GM19099 (cell line): ENCODE measurements at regions not wholly inside any gene's neighbourhood (a gene's known extent, or its start where the extent isn't known, plus 50 kb on each side); places are given as distances from the start of the nearest gene placed in this dataset.

ENCODE experiments used
- POLR2A ChIP-seq: IDR thresholded peaks from 3 replicates; pipeline ENCODE4 v1.6.1; 2011; ENCODE audit warnings: low read depth; ENCODE audit not compliant: insufficient read length; ENCODE audit errors: extremely low read depth

DNA sequence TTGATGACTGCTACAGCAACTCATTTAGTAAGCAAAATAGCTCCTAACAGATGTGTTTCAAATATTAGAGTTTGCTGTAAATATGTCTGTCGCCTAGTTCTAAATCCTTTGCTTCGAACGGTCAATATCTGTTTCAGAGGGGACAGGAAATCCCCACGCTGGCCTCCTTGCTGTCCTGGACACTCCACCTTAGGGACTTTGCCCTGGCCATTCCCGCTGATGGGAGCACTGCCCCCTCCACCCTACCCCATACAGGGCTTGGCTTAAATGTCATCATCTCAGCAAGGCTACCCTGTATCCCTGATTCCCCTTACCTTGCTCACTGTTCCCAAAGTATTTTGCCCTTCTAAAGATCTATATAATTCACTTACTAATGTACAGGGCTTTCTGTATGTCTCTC is 86.1 kb upstream of the HIVEP3 start:
- TF ChIP-seq POLR2A = no peak

DNA sequence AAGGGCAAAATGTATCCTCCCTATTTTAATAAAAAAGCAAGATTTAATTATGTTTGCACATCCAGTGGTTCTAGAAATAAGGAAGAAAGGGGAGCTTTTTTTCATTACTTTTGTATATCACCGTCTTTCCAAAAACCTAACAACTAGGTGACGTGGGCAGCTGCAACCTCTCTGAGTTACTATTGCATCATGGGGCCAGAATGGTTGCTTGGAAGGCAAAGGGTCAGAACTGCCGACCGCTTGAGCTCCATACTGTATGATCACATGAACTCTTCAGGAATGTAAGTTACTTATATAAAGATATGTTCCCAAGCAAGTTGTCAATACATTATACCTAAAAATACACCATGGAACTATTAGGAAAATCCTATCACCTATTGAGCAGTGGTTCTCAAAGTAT is 85.6 kb upstream of the HIVEP3 start:
- TF ChIP-seq POLR2A = no peak

DNA sequence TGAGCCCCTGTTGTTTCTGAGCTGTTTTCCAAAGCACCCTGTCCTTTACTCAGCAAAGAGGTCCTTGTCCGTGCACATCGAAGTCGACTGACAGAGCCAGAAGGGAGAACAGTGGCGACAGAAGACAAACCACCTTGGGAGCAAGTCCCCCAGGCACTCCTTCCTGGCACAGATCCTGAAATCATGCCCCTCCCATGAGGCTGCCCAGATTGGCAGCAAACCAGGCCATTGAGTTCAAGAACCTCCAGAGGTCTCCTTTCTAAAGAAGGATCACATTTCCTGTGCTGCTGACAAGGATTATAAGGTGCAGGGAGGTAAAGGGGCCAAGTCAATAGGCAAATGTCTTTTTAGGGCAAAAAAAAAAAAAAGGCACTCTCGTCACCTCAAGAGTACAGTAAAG is 84.7 kb upstream of the HIVEP3 start:
- no peak for TF ChIP-seq POLR2A

DNA sequence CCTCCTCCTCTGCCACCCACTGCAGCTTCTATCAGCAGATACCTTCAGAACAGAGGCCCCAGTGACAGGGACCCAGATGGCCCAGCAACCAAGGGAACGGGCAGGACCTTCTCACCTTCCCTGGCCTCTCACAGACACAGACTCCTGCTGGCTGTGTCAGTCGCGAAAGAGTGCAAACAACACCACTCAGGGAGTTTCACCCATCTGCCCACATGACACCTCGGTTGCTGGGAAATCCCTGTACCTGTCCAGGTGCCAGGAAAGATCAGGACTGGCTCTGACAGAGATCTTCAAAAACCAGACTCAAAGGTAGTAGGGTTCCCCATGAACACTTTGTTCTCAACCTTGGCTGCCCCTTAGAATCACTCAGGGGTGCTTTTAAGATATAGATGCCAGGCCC is 83.5 kb upstream of the HIVEP3 start:
- no peak for TF ChIP-seq POLR2A

DNA sequence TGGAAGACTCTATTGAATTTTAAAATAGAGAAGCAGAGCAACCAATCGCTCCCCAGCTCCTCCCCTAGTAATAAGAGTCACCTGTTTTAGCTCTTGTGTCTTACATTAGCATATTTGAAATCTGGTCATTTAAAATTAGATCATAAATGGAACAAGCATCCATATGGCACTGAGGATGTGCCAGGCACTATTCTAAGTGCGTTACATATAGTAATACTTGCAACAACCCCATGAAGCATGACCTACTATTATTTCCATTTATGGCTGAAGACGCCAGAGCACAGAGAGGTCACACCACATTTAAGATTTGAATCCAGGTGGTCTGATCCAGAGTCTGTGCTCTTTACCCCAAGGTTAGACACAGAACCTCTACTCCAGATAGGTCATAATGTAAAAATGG is 82.0 kb upstream of the HIVEP3 start:
- no peak for TF ChIP-seq POLR2A

DNA sequence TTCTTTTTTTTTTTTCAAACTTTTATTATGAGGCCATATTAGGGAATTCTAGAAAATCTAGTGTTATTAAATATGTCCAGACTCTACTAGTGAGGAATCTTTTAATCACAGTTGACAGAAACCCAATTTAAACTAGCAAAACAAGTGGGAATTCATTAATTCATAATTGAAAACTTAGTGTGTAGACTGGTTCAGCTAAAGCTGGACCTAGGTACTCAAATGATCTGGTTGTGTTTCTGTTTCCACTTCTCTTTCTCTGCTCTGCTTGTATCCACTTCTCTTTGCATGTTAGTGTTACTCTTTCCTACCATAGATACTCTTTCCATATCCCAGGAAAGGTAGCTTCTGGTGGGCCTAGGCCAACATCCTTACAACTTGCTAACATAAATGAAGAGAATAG is 81.2 kb upstream of the HIVEP3 start:
- TF ChIP-seq POLR2A = no peak

DNA sequence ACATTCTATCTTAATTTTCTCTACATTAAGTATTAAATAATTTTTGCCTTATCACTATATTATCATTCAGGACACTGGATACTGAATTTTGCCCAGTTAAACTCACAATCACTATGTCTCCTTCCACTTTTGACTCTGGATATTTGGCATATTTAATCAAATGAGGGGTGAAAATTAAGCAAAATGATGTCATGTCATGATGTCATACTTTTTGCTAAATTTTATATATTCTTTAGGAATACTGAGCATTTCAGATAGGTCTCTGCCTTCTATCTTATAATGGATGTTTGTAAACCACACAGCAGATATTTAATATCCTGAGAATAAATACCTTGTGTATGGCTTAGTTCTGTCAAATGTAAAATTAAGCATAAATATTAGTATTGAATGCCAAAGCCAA is 79.5 kb upstream of the HIVEP3 start:
- no peak for TF ChIP-seq POLR2A

DNA sequence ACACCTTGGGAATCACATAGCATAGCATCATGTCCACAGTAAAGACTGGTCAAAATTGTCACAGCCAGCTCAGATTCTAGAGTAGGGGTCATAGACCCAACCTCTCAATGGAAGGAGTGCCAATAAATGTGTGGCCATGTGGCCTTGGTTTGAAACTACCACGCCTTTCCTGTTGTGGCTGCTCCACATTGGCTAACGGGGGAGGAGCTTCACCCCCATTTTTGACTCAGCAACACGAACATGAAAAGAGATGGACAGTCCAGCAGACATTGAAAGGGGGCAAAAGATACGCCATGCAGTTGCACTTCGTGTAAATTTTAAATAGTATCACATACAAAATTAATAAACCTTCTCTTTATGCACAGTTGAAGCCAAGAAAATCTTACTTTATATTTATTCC is 78.4 kb upstream of the HIVEP3 start:
- no peak for TF ChIP-seq POLR2A

DNA sequence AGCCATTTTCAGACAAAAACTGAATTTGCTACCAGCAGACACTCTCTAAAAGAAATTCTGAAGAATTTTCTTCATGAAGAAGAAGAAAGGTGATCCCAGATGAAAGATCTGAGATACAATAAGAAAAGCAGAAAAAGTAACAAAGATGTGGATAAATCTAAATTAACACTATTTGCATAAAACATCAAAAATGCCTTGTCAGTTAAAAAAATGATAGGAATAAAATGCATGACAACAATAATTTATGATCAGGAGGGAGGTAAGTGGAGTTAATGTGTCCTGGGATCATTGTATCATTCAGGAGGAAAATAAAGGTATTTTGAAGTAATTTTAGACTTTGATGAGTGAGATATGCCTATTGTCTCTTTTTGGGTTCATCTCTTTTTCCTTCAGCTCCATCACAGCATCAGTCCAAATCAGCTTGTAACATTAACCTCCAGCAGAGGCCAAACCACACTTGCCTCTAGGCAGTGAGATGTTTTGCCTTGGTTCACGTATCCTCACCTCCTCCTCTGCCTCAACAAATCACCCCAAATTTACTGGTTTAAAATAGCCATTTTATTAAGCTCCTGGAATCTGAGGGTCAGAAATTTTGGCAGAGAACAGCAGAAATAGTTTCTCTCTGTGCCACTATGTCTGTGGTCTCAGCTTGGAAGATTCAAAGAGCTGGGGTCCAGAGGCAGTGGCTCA is 76.9 kb upstream of the HIVEP3 start:
- no peak for TF ChIP-seq POLR2A

DNA sequence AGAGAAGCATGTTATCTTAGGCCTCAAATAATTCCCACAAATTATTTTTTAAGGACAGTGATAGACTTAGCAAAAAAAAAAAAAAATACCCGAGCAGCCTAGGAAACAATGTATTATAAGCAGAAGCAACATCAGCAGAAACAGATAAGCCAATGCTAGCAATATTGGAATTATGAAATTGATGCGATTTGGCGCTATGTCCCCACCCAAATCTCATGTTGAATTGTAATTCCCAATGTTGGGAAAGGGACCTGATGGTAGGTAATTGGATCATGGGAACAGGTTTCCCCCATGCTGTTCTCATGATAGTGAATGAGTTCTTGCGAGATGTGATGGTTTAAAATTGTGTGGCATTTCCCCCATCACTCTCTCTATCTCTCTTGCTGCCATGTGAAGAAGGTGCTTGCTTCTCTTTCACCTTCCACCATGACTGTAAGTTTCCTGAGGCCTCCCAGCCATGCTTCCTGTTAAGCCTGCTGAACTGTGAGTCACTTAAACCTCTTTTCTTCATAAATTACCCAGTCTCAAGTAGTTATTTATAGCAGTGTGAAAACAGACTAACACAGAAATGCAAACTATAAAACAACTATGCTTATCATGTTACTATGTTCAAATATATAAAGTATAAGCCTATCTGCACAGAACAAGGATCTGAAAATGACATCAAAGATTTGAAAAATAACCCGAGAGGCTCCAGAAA is 75.6 kb upstream of the HIVEP3 start:
- TF ChIP-seq POLR2A = no peak

DNA sequence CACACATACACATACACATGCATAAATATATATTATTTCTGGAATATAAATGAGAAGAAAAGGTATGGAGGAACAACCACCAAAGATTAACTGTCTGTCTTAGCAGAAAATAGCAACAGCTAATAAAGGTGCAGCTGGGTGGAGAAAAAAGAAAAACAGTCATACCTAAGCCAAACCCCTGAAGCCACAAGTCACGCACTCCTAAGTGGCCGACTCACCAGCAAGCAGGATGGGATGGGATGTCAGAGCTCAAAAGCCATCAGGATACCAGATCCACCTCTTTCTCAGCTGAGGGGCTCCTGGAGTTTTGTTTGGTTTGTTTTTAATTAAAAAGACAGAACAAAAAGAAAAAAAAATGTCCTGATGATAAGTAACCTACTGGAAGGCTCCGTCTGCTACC is 64.7 kb upstream of the HIVEP3 start:
- TF ChIP-seq POLR2A = no peak

DNA sequence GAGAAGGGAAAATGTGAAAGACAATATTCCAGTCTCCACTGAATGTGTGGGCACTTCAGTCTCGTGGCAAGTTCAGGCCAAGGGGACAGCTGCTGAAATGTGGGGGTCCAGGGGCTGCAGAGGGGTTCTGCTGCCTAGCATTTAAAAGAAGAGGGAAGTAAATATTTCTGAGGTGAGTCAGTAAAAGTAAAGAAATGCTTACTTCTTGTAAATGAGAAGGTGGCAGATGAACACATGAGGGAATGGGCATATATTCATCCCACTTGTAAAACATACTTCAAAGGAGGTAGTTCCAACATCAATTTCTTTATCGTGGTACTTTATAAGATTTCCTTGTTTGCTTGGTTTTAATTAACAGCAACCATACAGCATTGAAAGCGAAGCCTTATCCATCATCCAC is 63.1 kb upstream of the HIVEP3 start:
- no peak for TF ChIP-seq POLR2A

DNA sequence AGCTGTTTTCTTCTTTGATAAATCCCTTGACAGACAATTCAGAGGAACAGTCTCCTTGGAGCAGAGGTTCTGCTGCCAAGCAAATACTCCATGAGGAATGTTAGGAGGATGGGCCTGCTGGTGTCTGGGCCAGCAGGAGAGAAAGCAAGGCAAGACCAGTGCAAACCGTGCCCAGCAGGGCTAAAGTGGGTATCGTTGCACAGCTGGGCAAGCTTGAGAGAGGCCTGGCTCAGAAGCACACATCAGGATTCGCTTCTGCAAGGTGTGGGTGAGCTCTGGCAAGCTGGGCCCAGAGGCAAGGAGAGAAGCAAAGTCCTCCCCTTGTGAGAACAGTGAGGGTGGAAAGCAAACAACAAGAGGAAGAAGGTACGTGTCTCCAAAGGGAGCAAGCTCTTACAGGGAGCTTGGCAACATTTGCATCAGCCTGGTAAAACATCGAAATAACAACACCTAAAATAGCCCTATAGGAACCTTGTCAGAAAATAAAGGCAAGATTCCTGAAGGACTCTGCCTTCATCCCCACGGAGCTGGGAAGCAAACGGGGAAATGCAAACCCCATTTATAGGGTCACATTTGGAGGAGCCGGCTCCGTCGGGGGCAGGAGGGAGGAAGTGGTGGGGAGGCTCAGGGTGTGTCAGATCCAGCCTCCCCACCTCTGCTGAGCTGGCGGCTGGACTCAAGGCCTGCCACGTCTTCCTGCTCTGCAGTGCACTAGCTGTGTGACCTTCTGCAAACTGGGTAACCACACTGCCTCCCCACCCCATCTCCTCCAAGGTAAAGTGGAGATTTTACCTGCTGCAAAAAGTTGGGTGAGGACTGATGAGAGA is 62.3 kb upstream of the HIVEP3 start:
- no peak for TF ChIP-seq POLR2A

DNA sequence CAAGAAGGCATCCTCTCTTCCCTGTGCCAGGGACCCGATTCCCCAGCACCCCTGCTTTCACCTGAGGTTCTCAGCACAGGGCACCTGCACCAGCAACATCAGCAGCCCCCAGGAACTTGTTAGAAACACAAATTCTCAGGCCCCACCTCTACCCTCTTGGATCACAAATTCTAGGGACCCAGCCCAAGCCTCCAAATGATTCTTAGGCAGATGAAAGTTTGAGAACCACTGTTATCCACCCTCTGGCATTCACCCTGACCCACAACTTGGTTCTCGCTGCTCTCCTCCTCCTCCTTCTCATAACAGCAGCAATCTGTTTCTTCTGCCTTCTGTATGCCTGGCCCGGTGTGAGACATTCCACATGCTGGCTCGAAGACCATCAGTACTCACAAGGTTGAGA is 60.3 kb upstream of the HIVEP3 start:
- TF ChIP-seq POLR2A = no peak

DNA sequence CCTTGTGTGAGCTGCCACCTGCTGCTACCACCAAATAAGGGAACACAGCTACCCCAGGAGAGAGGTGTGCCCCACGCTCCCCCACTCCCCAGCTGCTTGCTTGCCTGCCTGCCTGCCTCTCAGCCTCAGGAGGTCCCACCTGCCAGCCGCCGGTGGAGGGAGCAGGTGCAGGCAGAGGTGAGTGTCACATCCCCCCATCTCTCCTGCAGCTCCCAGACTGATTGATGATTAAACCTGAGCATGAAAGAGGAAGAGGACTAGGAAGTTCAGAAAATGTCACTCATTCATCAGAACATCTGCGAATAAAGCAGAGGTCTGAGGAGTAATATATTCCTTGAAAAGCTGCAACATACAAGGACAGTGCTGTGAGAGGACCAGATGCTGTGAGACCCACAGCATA is 58.6 kb upstream of the HIVEP3 start:
- no peak for TF ChIP-seq POLR2A

DNA sequence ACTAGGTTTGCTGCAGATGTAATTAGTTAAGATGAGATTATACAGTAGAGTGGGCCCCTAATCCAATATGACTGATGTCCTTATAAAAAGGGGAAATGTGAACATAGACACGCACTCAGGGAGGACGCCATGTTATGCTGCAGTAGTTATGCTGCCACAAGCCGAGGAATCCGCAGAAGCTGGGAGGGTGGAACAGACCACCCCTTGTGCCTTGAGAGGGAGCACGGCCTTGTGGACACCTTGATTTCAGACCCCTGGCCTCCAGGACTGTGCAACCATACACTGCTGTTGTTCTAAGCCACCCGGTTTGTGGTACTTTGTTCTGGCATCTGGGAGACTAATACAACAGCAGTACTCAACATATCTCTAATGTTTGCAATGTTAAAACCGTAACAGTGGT is 57.9 kb upstream of the HIVEP3 start:
- TF ChIP-seq POLR2A = no peak
